Sigmoid colon (tissue), 3 donors: ENCODE measurements at regions not wholly inside any gene's neighbourhood (a gene's known extent, or its start where the extent isn't known, plus 50 kb on each side); places are given as distances from the start of the nearest gene placed in this dataset.

Experiments used
- POLR2A ChIP-seq, 2 donors: fragments of 450-650 bp; IDR thresholded peaks; one replicate each; pipeline ENCODE4 v1.6.1; 2016; ENCODE audit warnings: antibody characterized with exemption in 2 of 2, mild to moderate bottlenecking in 2 of 2, moderate library complexity in 2 of 2
- TF ChIP-seq, protein P1 (sequence below), 4 experiments: fragments of 450-650 bp in 3 of 4; fragments of 200-600 bp in 1 of 4; IDR thresholded peaks; one replicate each; pipeline ENCODE4 v1.5.1; 2016 to 2019; ENCODE audit warnings: antibody characterized with exemption in 4 of 4, mild to moderate bottlenecking in 3 of 4, moderate library complexity in 2 of 4

DNA sequence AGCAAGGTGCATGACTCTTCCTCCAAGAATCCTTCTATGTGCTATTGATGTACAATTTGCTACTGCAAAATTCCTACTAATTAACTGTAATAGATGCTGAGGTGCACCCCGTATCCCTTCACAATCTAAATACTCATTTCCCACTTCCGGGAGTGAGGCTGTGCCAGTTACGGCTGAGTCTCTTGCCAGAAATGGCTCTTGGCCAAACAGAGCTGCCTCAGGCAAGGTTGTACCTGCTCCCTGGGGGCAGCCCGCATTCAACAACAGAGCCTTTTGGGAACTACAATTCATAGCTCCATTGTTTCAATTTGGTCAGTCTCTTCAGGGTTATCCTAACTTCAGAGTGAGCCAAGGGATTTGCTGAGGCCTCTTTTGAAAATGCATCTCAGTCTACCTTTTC, 789.8 kb upstream of the MAP3K7 start:
- TF ChIP-seq, protein P1, sequence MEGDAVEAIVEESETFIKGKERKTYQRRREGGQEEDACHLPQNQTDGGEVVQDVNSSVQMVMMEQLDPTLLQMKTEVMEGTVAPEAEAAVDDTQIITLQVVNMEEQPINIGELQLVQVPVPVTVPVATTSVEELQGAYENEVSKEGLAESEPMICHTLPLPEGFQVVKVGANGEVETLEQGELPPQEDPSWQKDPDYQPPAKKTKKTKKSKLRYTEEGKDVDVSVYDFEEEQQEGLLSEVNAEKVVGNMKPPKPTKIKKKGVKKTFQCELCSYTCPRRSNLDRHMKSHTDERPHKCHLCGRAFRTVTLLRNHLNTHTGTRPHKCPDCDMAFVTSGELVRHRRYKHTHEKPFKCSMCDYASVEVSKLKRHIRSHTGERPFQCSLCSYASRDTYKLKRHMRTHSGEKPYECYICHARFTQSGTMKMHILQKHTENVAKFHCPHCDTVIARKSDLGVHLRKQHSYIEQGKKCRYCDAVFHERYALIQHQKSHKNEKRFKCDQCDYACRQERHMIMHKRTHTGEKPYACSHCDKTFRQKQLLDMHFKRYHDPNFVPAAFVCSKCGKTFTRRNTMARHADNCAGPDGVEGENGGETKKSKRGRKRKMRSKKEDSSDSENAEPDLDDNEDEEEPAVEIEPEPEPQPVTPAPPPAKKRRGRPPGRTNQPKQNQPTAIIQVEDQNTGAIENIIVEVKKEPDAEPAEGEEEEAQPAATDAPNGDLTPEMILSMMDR (IDR thresholded peaks at IDR 0.05): no peak
- no peak for TF ChIP-seq POLR2A (IDR thresholded peaks at IDR 0.05)
